ENCODE measurements at regions not wholly inside any gene's neighbourhood (a gene's known extent, or its start where the extent isn't known, plus 50 kb on each side); places are given as distances from the start of the nearest gene placed in this dataset.

DNA sequence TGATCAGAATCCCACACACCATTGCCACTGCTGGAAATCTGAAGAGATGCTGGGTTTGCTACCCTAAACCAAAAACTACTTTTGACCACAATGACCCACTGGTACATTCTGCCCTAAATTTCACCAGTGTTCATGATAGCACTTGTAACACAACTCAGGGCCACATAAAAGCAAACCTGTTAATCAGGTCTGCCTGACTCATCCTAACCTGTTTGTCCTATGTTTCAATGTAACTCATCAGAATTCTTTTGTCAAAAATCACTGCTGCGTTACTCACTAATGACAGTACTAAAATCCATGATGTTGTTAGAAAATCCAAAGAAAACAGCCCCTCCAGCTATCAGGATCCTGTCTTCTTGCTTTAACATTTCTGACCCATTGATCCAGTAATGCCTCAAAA lies 55.6 kb upstream of the XCR1 start:
- Mint-ChIP-seq H3K27me3 (ENCODE audit: low read depth) (peaks cover 5% of the 10 kb centered on the region; the same call in 1 of the 2 replicates), H3K27ac (no peak overlapping the region), H3K36me3 (ENCODE audit: insufficient read depth in 1 of 3, low read depth in 3 of 3) (no peaks in the 10 kb centered on the region), H3K4me1 (peaks cover 6% of the 10 kb centered on the region in 2 experiments), H3K9me3 (peaks cover under 1 to 4% of the 10 kb centered on the region in 2 experiments; a peak in 2 of 5 replicates), H3K4me3 (no peak overlapping the region)
- Histone ChIP-seq H2BK120ac (ENCODE audit: low read depth, low read length, poor library complexity, severe bottlenecking) (no peak overlapping the region), H3K79me1 (ENCODE audit: insufficient read depth, low read depth, low read length, poor library complexity, severe bottlenecking) (no peaks in the 10 kb centered on the region), H3K4me1 (ENCODE audit: insufficient read depth, low read length) (no peaks in the 10 kb centered on the region; the same call in 1 of the 2 replicates), H3K9ac (ENCODE audit: extremely low read depth, insufficient read length, low read length) (no peak overlapping the region), H3K27me3 (ENCODE audit: insufficient read depth, low read length) (no peaks in the 10 kb centered on the region), H3K4me2 (ENCODE audit: insufficient read depth, insufficient read length, low read length) (no peak overlapping the region), H3K27ac (ENCODE audit: insufficient read length, low read depth, low read length) (no peak overlapping the region), H3K79me2 (ENCODE audit: insufficient read depth, low read length) (no peaks in the 10 kb centered on the region), H4K91ac (ENCODE audit: insufficient read length, low read depth, low read length) (no peak overlapping the region), H2AFZ (ENCODE audit: low read length) (no peak overlapping the region), H3K14ac (ENCODE audit: insufficient read depth, low read length) (no peak overlapping the region), H2BK12ac (ENCODE audit: insufficient read length, low read depth, low read length) (no peak overlapping the region), H2BK15ac (ENCODE audit: low read depth, low read length) (no peak overlapping the region), H3K56ac (ENCODE audit: insufficient read length, low read depth, low read length) (no peak overlapping the region), H3K18ac (ENCODE audit: insufficient read length, low read depth, low read length) (no peak overlapping the region), H4K20me1 (ENCODE audit: control insufficient read depth, insufficient read depth, insufficient read length) (no peaks in the 10 kb centered on the region), H4K5ac (ENCODE audit: insufficient read length, low read depth, low read length) (no peak overlapping the region), H3K9me3 (ENCODE audit: control insufficient read depth, low read depth, low read length) (no peaks in the 10 kb centered on the region), H3K23ac (ENCODE audit: insufficient read length, low read depth, low read length) (no peak overlapping the region), H3T11ph (ENCODE audit: low read length) (no peak overlapping the region), H3K4ac (ENCODE audit: low read depth, low read length) (no peak overlapping the region), H2AK5ac (ENCODE audit: insufficient read length, low read length) (no peak overlapping the region), H2BK5ac (ENCODE audit: insufficient read length, low read length) (no peak overlapping the region), H4K8ac (replicated peaks; ENCODE audit: insufficient read length, low read depth, low read length) (no peak overlapping the region), H2BK20ac (ENCODE audit: low read depth, low read length, poor library complexity, severe bottlenecking) (no peak overlapping the region), H3K23me2 (ENCODE audit: insufficient read length, low read depth, low read length, poor library complexity, severe bottlenecking) (no peaks in the 10 kb centered on the region)
- no peak for DNase-seq
- no CpG with 5 or more reads among the region's 1 CpG for WGBS (ENCODE audit: extremely low coverage, insufficient read length, low lambda C conversion rate)
- TF ChIP-seq CTCF (conservative IDR thresholded peaks at IDR 0.05): no peak

Measured in H9 (cell line).